ENCODE measurements at regions not wholly inside any gene's neighbourhood (a gene's known extent, or its start where the extent isn't known, plus 50 kb on each side); places are given as distances from the start of the nearest gene placed in this dataset.

DNA sequence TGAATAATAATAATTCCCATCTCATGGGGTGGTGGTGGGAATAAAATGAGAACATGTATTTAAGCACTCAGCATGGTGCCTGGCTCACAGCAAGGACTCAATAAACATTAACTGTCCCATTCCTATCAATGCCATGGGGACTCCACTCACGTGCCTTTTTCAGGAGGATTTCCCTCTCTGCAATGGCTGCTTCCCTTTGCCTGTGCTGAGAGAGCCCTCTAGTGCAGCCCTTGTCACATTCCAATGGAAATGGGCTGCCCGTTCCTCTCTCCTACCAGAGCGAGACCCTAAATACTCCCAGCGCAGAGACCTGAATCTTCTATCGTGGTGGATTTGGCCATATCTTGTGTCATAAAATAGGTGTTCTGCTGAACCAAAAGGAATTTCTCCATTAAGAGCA, 621.5 kb upstream of the B3GAT1 start:
- TF ChIP-seq, protein P1, sequence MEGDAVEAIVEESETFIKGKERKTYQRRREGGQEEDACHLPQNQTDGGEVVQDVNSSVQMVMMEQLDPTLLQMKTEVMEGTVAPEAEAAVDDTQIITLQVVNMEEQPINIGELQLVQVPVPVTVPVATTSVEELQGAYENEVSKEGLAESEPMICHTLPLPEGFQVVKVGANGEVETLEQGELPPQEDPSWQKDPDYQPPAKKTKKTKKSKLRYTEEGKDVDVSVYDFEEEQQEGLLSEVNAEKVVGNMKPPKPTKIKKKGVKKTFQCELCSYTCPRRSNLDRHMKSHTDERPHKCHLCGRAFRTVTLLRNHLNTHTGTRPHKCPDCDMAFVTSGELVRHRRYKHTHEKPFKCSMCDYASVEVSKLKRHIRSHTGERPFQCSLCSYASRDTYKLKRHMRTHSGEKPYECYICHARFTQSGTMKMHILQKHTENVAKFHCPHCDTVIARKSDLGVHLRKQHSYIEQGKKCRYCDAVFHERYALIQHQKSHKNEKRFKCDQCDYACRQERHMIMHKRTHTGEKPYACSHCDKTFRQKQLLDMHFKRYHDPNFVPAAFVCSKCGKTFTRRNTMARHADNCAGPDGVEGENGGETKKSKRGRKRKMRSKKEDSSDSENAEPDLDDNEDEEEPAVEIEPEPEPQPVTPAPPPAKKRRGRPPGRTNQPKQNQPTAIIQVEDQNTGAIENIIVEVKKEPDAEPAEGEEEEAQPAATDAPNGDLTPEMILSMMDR (IDR thresholded peaks at IDR 0.05) = no peak
- TF ChIP-seq EZH2 (IDR thresholded peaks at IDR 0.05; ENCODE audit: borderline replicate concordance, insufficient read depth, low read depth, low read length, poor library complexity, severe bottlenecking) = no peak
